Neuronal stem cell (in vitro differentiated cells): ENCODE measurements at regions not wholly inside any gene's neighbourhood (a gene's known extent, or its start where the extent isn't known, plus 50 kb on each side); places are given as distances from the start of the nearest gene placed in this dataset.

ENCODE experiments used
- DNase-seq: peaks from one replicate; pipeline ENCODE4 v3.0.0-alpha.2; 2013; ENCODE audit warnings: low spot score
- H2AFZ ChIP-seq: one replicate; pipeline ENCODE4 v1.6.1; 2013; ENCODE audit warnings: mild to moderate bottlenecking, low read length, inconsistent platforms
- H2AK5ac ChIP-seq: 2 replicates; pipeline ENCODE4 v1.6.1; 2013; ENCODE audit warnings: low read depth, mild to moderate bottlenecking, inconsistent platforms, low read length, moderate library complexity, mixed read lengths
- H2BK120ac ChIP-seq: 2 replicates; pipeline ENCODE4 v1.6.1; 2013; ENCODE audit warnings: low read depth, mild to moderate bottlenecking, inconsistent platforms, low read length, moderate library complexity, mixed read lengths
- H2BK12ac ChIP-seq: one replicate; pipeline ENCODE4 v1.6.1; 2013; ENCODE audit warnings: low read length, inconsistent platforms
- H2BK15ac ChIP-seq: 2 replicates; pipeline ENCODE4 v1.6.1; 2013; ENCODE audit warnings: mild to moderate bottlenecking, low read length, inconsistent platforms, mixed read lengths
- H2BK5ac ChIP-seq: one replicate; pipeline ENCODE4 v1.6.1; 2013; ENCODE audit warnings: inconsistent platforms, mild to moderate bottlenecking, low read length, moderate library complexity
- H3K14ac ChIP-seq: one replicate; pipeline ENCODE4 v1.6.1; 2013; ENCODE audit warnings: low read length, inconsistent platforms
- H3K18ac ChIP-seq: 2 replicates; pipeline ENCODE4 v1.6.1; 2013; ENCODE audit warnings: low read length, inconsistent platforms
- H3K23ac ChIP-seq: 2 replicates; pipeline ENCODE4 v1.6.1; 2013; ENCODE audit warnings: low read depth, mild to moderate bottlenecking, mixed read lengths, low read length, inconsistent platforms; ENCODE audit not compliant: poor library complexity
- H3K27ac ChIP-seq: replicated peaks from 3 replicates; pipeline ENCODE4 v1.5.1; 2013; ENCODE audit warnings: low read length, inconsistent platforms
- H3K27me3 ChIP-seq, 3 experiments: 2 replicates each; pipeline ENCODE4 v1.6.1; 2013; ENCODE audit warnings: low read length in 3 of 3, mild to moderate bottlenecking in 2 of 3, inconsistent platforms in 1 of 3, low read depth in 1 of 3, mixed read lengths in 1 of 3, moderate library complexity in 1 of 3; ENCODE audit not compliant: control insufficient read depth in 3 of 3, insufficient read depth in 3 of 3
- H3K36me3 ChIP-seq, 2 donors: replicated peaks in 1 of 2; 2 replicates each; pipeline ENCODE4 v1.6.1; 2013; ENCODE audit warnings: low read length in 2 of 2; ENCODE audit not compliant: control insufficient read depth in 2 of 2, insufficient read depth in 2 of 2
- H3K4ac ChIP-seq: 2 replicates; pipeline ENCODE4 v1.6.1; 2013; ENCODE audit warnings: inconsistent platforms, mild to moderate bottlenecking, low read length, moderate library complexity
- H3K4me1 ChIP-seq, 2 donors: 1 replicate in 1 of 2; 2 replicates in 1 of 2; pipeline ENCODE4 v1.6.1; 2013; ENCODE audit warnings: low read length in 2 of 2, low read depth in 1 of 2; ENCODE audit not compliant: control insufficient read depth in 2 of 2, insufficient read depth in 1 of 2
- H3K4me2 ChIP-seq: one replicate; pipeline ENCODE4 v1.6.1; 2013; ENCODE audit warnings: mild to moderate bottlenecking, low read length, inconsistent platforms; ENCODE audit not compliant: insufficient read depth, poor library complexity, severe bottlenecking
- H3K4me3 ChIP-seq, 2 donors: 2 replicates each; pipeline ENCODE4 v1.5.1; 2013; ENCODE audit warnings: low read length in 2 of 2, mild to moderate bottlenecking in 2 of 2, inconsistent platforms in 1 of 2, moderate library complexity in 1 of 2
- H3K79me1 ChIP-seq: one replicate; pipeline ENCODE4 v1.6.1; 2013; ENCODE audit warnings: low read depth, mild to moderate bottlenecking, inconsistent platforms, low read length, moderate library complexity
- H3K9ac ChIP-seq: one replicate; pipeline ENCODE4 v1.6.1; 2013; ENCODE audit warnings: mild to moderate bottlenecking, low read depth, low read length, inconsistent platforms; ENCODE audit not compliant: poor library complexity
- H3K9me3 ChIP-seq, 2 donors: replicated peaks in 1 of 2; 2 replicates each; pipeline versions ENCODE3 to v1.6.1; 2013; ENCODE audit warnings: low read length in 2 of 2, mild to moderate bottlenecking in 2 of 2, inconsistent platforms in 1 of 2, low read depth in 1 of 2, mixed read lengths in 1 of 2, moderate library complexity in 1 of 2; ENCODE audit not compliant: control insufficient read depth in 2 of 2, insufficient read depth in 1 of 2
- H4K8ac ChIP-seq: one replicate; pipeline ENCODE4 v1.6.1; 2013; ENCODE audit warnings: low read depth, mild to moderate bottlenecking, inconsistent platforms, low read length, moderate library complexity
- H4K91ac ChIP-seq: one replicate; pipeline ENCODE4 v1.6.1; 2013; ENCODE audit warnings: low read length, low read depth, mild to moderate bottlenecking, inconsistent platforms; ENCODE audit not compliant: poor library complexity
- WGBS, 2 donors: extraction: QIAGEN DNeasy Blood & Tissue Kit; methylation state at CpG; one replicate each; pipeline ENCODE4 v1.1.7; 2013; ENCODE audit warnings: missing lambda C conversion rate in 2 of 2, mixed read lengths in 1 of 2; ENCODE audit not compliant: insufficient read length in 2 of 2, insufficient replicate concordance in 1 of 2; ENCODE audit errors: extremely low coverage in 2 of 2; 5-methylcytosine and 5-hydroxymethylcytosine counted together

DNA sequence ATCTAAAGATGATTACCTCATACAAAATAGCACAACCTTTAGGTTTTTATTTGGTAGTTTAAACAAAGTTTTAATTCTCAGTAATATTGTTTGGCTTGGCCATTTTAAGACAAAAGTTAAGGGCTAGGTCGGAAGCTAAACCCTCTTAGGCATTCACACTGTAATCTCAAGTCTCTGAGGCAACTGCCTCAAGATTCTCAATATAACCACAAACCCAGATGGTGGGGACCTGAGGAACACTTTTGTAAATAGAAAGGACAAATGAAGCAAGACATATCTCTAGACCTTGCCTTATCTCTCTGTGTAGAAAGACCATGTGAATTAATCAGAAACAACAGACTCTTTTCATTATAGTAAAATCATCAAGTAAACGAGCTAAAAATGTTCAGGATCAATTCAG lies 500.2 kb upstream of the CDH6 start:
- Histone ChIP-seq H3K4me1 (no peaks in the 10 kb centered on the region), H2BK5ac (no peak overlapping the region), H3K27me3 (no peaks in the 10 kb centered on the region), H3K27ac (no peak overlapping the region), H4K91ac (no peak overlapping the region), H3K4ac (no peak overlapping the region), H4K8ac (no peak overlapping the region), H3K36me3 (no peaks in the 10 kb centered on the region), H3K4me3 (no peak overlapping the region), H3K4me2 (no peak overlapping the region), H2BK12ac (no peak overlapping the region), H3K23ac (no peak overlapping the region), H3K79me1 (no peaks in the 10 kb centered on the region), H2BK120ac (no peak overlapping the region), H3K9ac (no peak overlapping the region), H3K18ac (no peak overlapping the region), H3K14ac (no peak overlapping the region), H2AFZ (no peak overlapping the region), H2BK15ac (no peak overlapping the region), H3K9me3 (no peaks in the 10 kb centered on the region), H2AK5ac (no peak overlapping the region)
- no CpG with 5 or more reads among the region's 2 CpGs for WGBS, 2 donors
- no peak for DNase-seq

DNA sequence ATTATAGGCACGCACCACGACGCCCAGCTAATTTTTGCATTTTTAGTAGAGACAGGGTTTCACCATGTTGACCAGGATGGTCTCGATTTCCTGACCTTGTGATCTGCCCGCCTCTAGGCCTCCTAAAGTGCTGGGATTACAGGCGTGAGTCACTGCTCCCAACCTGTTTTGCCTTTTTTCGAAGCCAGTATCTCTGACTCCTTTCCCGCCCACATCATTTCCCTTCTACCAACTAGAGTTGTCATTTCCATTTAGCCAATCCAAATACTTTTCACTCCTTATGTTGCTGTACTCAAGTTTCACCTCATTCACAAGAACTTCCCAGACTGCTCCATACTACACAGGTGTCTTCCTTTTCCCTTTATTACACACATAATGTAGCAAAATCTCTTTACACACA lies 502.6 kb upstream of the CDH6 start:
- no peak overlapping the region for H2AFZ ChIP-seq
- no peaks in the 10 kb centered on the region for H3K4me1 ChIP-seq
- no CpG with 5 or more reads among the region's 8 CpGs for WGBS, 2 donors
- H4K8ac ChIP-seq: no peak overlapping the region
- no peak overlapping the region for H2BK120ac ChIP-seq
- H3K9ac ChIP-seq: no peak overlapping the region
- H3K23ac ChIP-seq: no peak overlapping the region
- no peaks in the 10 kb centered on the region for H3K36me3 ChIP-seq
- H3K27me3 ChIP-seq: no peaks in the 10 kb centered on the region
- H2BK12ac ChIP-seq: no peak overlapping the region
- no peaks in the 10 kb centered on the region for H3K9me3 ChIP-seq
- H2BK5ac ChIP-seq: no peak overlapping the region
- no peak overlapping the region for H3K4ac ChIP-seq
- H2BK15ac ChIP-seq: no peak overlapping the region
- no peak overlapping the region for H3K18ac ChIP-seq
- H3K4me3 ChIP-seq: no peak overlapping the region
- DNase-seq: no peak
- no peak overlapping the region for H4K91ac ChIP-seq
- H3K79me1 ChIP-seq: no peaks in the 10 kb centered on the region
- H3K27ac ChIP-seq: no peak overlapping the region
- no peak overlapping the region for H3K14ac ChIP-seq
- no peak overlapping the region for H3K4me2 ChIP-seq
- no peak overlapping the region for H2AK5ac ChIP-seq

DNA sequence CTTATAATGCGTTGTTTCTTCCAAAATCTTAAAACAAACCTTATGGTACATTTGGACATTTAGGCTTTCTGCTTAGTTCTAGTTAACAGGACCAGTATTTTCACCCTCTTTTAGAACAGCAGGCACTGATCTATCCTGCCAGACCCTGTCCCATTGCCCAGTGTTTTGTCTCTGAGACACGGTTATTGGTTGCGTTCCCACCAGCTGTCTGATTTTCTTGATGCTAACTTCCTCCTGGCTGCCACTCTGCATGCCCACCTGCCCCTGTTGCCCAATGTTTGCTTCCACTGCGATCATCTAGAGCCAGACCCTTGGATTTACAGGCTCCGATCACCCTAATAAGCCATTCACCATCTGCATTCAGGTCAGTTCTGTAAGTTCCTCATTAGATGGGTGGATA lies 506.0 kb upstream of the CDH6 start:
- Histone ChIP-seq H2BK120ac (no peak overlapping the region), H3K14ac (no peak overlapping the region), H3K4me1 (no peaks in the 10 kb centered on the region), H3K4me3 (no peak overlapping the region), H3K4me2 (no peak overlapping the region), H3K36me3 (no peaks in the 10 kb centered on the region), H3K27ac (no peak overlapping the region), H2AFZ (no peak overlapping the region), H3K27me3 (no peaks in the 10 kb centered on the region), H3K18ac (no peak overlapping the region), H4K8ac (no peak overlapping the region), H2BK5ac (no peak overlapping the region), H2BK15ac (no peak overlapping the region), H3K23ac (no peak overlapping the region), H3K4ac (no peak overlapping the region), H3K9ac (no peak overlapping the region), H2AK5ac (no peak overlapping the region), H2BK12ac (no peak overlapping the region), H3K79me1 (no peaks in the 10 kb centered on the region), H3K9me3 (no peaks in the 10 kb centered on the region), H4K91ac (no peak overlapping the region)
- no CpG with 5 or more reads among the region's 5 CpGs for WGBS, 2 donors
- no peak for DNase-seq

DNA sequence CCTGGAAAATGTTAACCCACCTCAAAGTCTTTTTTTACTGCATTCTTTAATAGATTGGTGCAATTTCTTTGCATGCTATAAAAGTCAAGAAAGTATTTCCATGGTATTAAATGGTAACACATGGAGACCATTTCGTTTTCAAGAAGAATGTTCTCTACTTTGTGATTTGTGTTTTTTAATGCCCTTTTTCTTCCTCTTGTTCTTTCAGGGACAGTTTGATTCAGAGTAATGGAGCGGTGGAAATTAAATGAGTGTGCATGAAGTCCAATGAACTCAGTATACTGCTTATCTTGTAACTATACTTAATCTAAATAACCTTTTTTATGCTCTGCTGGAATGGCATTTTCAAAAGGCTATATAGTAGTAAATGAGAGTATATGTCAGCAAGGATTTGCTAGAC lies 507.0 kb upstream of the CDH6 start:
- Histone ChIP-seq H3K36me3 (no peaks in the 10 kb centered on the region), H3K14ac (no peak overlapping the region), H2BK15ac (no peak overlapping the region), H2AFZ (no peak overlapping the region), H3K79me1 (no peaks in the 10 kb centered on the region), H2BK5ac (no peak overlapping the region), H4K91ac (no peak overlapping the region), H3K27ac (no peak overlapping the region), H3K4me3 (no peak overlapping the region), H2BK120ac (no peak overlapping the region), H3K4ac (no peak overlapping the region), H2AK5ac (no peak overlapping the region), H3K4me1 (no peaks in the 10 kb centered on the region), H4K8ac (no peak overlapping the region), H3K27me3 (no peaks in the 10 kb centered on the region), H3K18ac (no peak overlapping the region), H3K23ac (no peak overlapping the region), H3K9ac (no peak overlapping the region), H2BK12ac (no peak overlapping the region), H3K4me2 (no peak overlapping the region), H3K9me3 (no peaks in the 10 kb centered on the region)
- no peak for DNase-seq
- no CpG with 5 or more reads among the region's 2 CpGs for WGBS, 2 donors
